Activated CD8-positive, alpha-beta T cell treated with anti-CD3 and anti-CD28 coated beads, Interleukin-2, amount 10 ng/mL, durations not matched to agents 7 days and 5 days (primary cell): ENCODE measurements at regions not wholly inside any gene's neighbourhood (a gene's known extent, or its start where the extent isn't known, plus 50 kb on each side); places are given as distances from the start of the nearest gene placed in this dataset.

Experiments used
- ATAC-seq: fragments of 150-1000 bp; cut with Tn5 transposase; one replicate; pipeline ENCODE4 v1.10.0; 2021; ENCODE audit warnings: moderate library complexity
- CTCF ChIA-PET: fragments of 350-600 bp; sonication (Branson Sonifier 250); formaldehyde crosslinking; loops from one replicate; lab custom pipeline; 2021; ENCODE audit warnings: antibody characterized with exemption; lab: Charles Lee
- POLR2A ChIA-PET: fragments of 350-600 bp; sonication (Branson Sonifier 250); formaldehyde crosslinking; loops from one replicate; lab custom pipeline; 2021; ENCODE audit warnings: antibody characterized with exemption; lab: Charles Lee
- DNase-seq: peaks from one replicate; pipeline ENCODE4 v3.0.0-alpha.2; 2020
- H3K27ac Mint-ChIP-seq: one replicate; pipeline ENCODE4 v1.8.0; 2021; ENCODE audit warnings: mild to moderate bottlenecking, mixed read lengths
- H3K27me3 Mint-ChIP-seq: one replicate; pipeline ENCODE4 v1.8.0; 2021; ENCODE audit warnings: low read depth, mixed read lengths
- H3K36me3 Mint-ChIP-seq: one replicate; pipeline ENCODE4 v1.8.0; 2021; ENCODE audit warnings: low read depth, mixed read lengths
- H3K4me1 Mint-ChIP-seq: one replicate; pipeline ENCODE4 v1.8.0; 2021; ENCODE audit warnings: low read depth, mixed read lengths
- H3K4me3 Mint-ChIP-seq: one replicate; pipeline ENCODE4 v1.8.0; 2021; ENCODE audit warnings: mild to moderate bottlenecking, mixed read lengths
- H3K9me3 Mint-ChIP-seq: one replicate; pipeline ENCODE4 v1.8.0; 2022; ENCODE audit warnings: mixed read lengths; ENCODE audit not compliant: insufficient read depth

DNA sequence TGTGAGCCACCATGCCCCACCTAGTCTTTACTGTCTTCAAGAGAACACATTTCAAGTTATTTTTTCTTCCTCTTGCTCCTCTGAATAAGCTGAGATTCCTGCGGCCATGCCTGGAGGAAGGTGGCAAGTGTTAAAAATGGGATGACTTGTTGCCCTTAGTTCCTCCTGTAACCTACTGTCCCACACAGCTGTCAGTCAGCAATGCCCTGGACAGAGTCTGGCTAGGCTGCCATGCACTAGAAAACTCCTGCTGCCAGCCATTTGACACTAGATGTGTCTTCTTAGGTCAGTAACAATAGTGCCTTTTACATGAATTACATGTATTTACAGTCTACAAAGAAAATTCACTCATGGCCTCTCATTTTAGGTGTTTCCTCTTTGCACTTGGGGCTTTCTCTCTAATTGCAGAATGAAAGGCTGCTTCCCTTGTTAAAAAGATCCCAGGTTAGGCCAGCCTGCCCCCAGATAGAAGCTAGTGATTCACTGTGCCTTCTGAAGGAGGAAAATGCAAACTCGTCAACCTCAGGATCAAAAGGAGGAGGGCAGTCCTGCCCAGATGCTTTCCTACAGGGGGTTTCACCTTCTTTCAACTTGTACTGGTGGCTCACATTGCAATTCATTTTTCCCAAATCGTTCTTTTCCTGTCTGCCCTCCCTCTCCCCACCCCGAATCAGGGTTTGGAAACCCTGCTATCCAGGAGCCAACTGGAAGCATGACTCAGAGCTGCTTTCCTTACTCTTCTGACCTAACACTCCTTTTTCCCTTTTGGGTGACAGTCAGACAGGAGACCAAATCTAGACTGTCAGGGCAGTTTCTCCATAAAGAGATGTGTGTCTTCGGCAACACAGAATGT lies 136.6 kb downstream of the SPAG6 start:
- Mint-ChIP-seq H3K4me1 (peaks cover 21% of the 10 kb centered on the region), H3K36me3 (no peaks in the 10 kb centered on the region), H3K27me3 (peaks cover 39% of the 10 kb centered on the region), H3K4me3 (no peak overlapping the region), H3K27ac (no peak overlapping the region), H3K9me3 (no peaks in the 10 kb centered on the region)
- ATAC-seq: no peak
- no peak for DNase-seq
- CTCF ChIA-PET: no interaction called here
- POLR2A ChIA-PET: no interaction called here

DNA sequence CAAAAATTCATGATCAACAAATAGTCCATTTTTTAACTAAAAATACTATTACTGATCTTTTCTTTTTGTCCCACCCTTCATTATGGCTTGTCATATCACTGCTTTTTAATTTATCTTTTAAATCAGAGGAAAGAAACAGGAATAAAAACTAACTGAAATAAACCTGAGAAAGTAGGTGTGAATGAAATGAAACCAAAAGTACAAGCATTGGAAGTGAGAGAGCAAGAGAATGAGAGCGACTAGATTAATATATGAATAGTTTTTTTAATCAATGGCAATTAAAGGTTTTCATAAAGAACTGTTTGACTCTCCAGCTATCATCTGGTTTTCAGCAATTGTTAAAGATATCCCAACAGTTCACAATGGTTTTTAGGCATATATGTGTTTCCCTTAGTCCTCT lies 137.8 kb downstream of the SPAG6 start:
- Mint-ChIP-seq H3K9me3 (no peaks in the 10 kb centered on the region), H3K4me1 (peaks cover 21% of the 10 kb centered on the region), H3K36me3 (no peaks in the 10 kb centered on the region), H3K27me3 (peaks cover 42% of the 10 kb centered on the region), H3K4me3 (peak overlapping the region; percentile 32), H3K27ac (no peak overlapping the region)
- ChIA-PET POLR2A (no interaction called here), CTCF (no interaction called here)
- ATAC-seq: no peak
- DNase-seq: no peak
